ENCODE measurements at regions not wholly inside any gene's neighbourhood (a gene's known extent, or its start where the extent isn't known, plus 50 kb on each side); places are given as distances from the start of the nearest gene placed in this dataset.
"Not testable (repeated sequence)": the region's sequence is repeated elsewhere in the genome, so short reads cannot be mapped to it uniquely, and the experiment has no call there.

DNA sequence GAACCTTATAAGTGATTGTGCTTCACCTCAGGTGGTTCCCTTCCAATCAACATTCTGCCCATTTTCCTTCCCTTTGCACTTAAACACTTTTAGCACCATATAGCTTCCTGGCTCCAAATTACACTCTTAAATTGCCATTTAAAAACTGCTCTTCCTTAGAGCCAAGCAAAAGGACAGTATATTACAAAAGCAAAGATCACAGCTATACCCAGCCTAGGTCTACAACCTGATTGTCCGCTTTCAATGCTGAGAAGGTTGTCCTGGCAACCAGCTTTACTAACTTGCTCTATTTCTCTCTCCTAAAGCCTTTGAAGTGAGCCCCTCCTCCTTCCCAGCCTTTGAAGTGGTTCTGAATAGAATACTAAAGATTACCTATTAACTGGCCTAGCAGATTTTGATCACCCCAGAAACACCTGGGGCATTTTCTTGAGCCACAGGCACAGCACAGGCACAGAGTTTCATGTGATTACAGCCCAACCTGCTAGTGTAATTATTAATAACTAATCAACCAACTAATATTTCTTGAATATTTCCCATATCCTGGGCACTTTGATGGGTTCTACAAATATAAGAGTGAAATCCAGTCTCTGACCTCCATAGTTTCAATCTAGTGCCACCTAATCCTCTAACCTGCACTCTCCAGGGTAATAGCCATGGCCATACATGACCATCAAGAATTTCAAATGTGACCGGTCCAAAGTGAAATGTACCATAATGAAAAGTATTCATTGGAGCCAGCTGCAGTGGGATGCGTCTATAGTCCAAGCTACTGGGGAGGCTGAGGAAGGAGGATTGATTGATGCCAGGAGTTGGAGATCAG lies 63.6 kb upstream of the TRIM24 start:
- ATAC-seq: peak; percentile 99
- Histone ChIP-seq H3K4me3 (no peak overlapping the region), H3K4me1 (peaks cover 14% of the 10 kb centered on the region), H3K27ac (peak overlapping the region in 3 of 4 donors; percentile 45 to 62 (median 48)), H3K36me3 (replicated peaks in 1 of 2; ENCODE audit: insufficient read depth in 1 of 2, low read depth in 2 of 2) (no peaks in the 10 kb centered on the region), H3K27me3 (no peaks in the 10 kb centered on the region), H3K9me3 (no peaks in the 10 kb centered on the region)
- peak; percentile 68 to 92 (median 86) for DNase-seq
- TF ChIP-seq CTCF (IDR thresholded peaks at IDR 0.05) (no peak), POLR2A (IDR thresholded peaks at IDR 0.05) (no peak)
- WGBS, 2 donors: 55 to 60% methylated on average over 3 of the region's 3 CpGs
- intact Hi-C loops (cut with DNase I): no loop called here

DNA sequence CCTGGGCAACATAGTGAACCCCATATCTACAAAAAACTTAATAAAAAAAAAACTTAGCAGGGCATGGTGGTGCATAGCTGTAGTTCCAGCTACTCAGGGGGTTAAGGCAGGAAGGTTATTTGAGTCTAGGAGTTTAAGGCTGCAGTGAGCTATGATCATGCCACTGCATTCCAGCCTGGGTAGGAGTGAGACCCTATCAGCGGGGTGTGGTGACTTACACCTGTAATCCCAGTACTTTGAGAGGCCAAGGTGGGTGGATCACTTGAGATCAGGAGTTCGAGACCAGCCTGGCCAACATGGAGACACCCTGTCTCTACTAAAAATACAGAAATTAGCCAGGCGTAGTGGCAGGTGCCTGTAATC lies 63.0 kb upstream of the TRIM24 start:
- intact Hi-C loops (cut with DNase I); H3K27me3 ChIP-seq; DNase-seq; H3K36me3 ChIP-seq (replicated peaks in 1 of 2; ENCODE audit: insufficient read depth in 1 of 2, low read depth in 2 of 2); ATAC-seq; H3K9me3 ChIP-seq; H3K4me3 ChIP-seq: not testable (repeated sequence)
- WGBS, 2 donors: 93 to 100% methylated on average over 3 of the region's 3 CpGs
- Histone ChIP-seq H3K27ac (peak overlapping the region in 3 of 4 donors; percentile 45 to 62 (median 48)), H3K4me1 (peaks cover 14% of the 10 kb centered on the region)

- Histone ChIP-seq H3K4me3 (no peak overlapping the region), H3K27ac (no peak overlapping the region), H3K9me3 (no peaks in the 10 kb centered on the region), H3K4me1 (peaks cover 14% of the 10 kb centered on the region), H3K36me3 (replicated peaks in 1 of 2; ENCODE audit: insufficient read depth in 1 of 2, low read depth in 2 of 2) (no peaks in the 10 kb centered on the region), H3K27me3 (no peaks in the 10 kb centered on the region)
- DNase-seq (no peak), ATAC-seq (no peak)
- WGBS, 2 donors: 83 to 100% methylated on average over 1 of the region's 1 CpG
- TF ChIP-seq POLR2A (IDR thresholded peaks at IDR 0.05) (no peak), CTCF (IDR thresholded peaks at IDR 0.05) (no peak)
- intact Hi-C loops (cut with DNase I): no loop called here
Measured at GRCh38 chr7:138398857-138399256, 61.2 kb upstream of the TRIM24 start.

GRCh38 chr7:138400400-138400886 lies 59.6 kb upstream of the TRIM24 start:
- Histone ChIP-seq H3K4me1 (peaks cover 14% of the 10 kb centered on the region), H3K27me3 (no peaks in the 10 kb centered on the region), H3K4me3 (no peak overlapping the region), H3K27ac (no peak overlapping the region), H3K36me3 (replicated peaks in 1 of 2; ENCODE audit: insufficient read depth in 1 of 2, low read depth in 2 of 2) (no peaks in the 10 kb centered on the region), H3K9me3 (no peaks in the 10 kb centered on the region)
- no peak for DNase-seq
- TF ChIP-seq CTCF (IDR thresholded peaks at IDR 0.05) (no peak), POLR2A (IDR thresholded peaks at IDR 0.05) (no peak)
- no peak for ATAC-seq
- intact Hi-C loops (cut with DNase I): no loop called here
- WGBS, 2 donors: 67 to 86% methylated on average over 6 of the region's 6 CpGs

DNA sequence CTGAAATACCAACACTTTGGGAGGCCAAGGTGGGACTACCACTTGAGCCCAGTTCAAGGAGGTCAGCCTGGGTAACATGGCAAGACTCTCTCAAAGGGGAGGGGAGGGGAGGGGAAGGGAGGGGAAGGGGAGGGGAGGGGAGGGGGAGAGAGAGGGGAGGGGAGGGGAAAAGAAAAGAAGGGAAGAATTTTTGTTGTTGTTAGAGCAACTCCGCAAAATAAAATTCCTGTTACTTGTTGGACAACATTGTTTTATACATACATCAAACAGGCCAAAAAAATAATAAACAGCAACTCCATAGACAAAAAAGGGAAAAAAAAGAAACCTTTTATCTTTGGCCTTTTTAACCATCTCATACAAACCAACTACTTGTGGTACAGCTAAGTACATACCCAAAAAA lies 57.3 kb upstream of the TRIM24 start:
- DNase-seq: no peak
- Histone ChIP-seq H3K27ac (no peak overlapping the region), H3K4me3 (no peak overlapping the region), H3K36me3 (replicated peaks in 1 of 2; ENCODE audit: insufficient read depth in 1 of 2, low read depth in 2 of 2) (no peaks in the 10 kb centered on the region), H3K27me3 (no peaks in the 10 kb centered on the region), H3K4me1 (no peaks in the 10 kb centered on the region), H3K9me3 (no peaks in the 10 kb centered on the region)
- no peak for TF ChIP-seq POLR2A (IDR thresholded peaks at IDR 0.05)
- TF ChIP-seq CTCF (IDR thresholded peaks at IDR 0.05): no peak
- ATAC-seq: no peak
- intact Hi-C loops (cut with DNase I): no loop called here
- WGBS, 2 donors: 97 to 100% methylated on average over 1 of the region's 1 CpG
